GM12878 (cell line): ENCODE measurements at regions not wholly inside any gene's neighbourhood (a gene's known extent, or its start where the extent isn't known, plus 50 kb on each side); places are given as distances from the start of the nearest gene placed in this dataset.
A peak's percentile ranks its signal among the peaks of the same experiment; 100 is the strongest.

Source experiments
- ATAC-seq: fragments of 200-7000 bp; cut with Tn5 transposase; 3 replicates; pipeline ENCODE4 v1.9.1; 2020; ENCODE audit warnings: mild to moderate bottlenecking, moderate library complexity
- BruUV-seq: library from RNA; stranded (reverse); fragments of 400-500 nt; replicated peaks from 2 replicates; lab custom pipeline; 2021; lab: Mats Ljungman, UMichigan
- CTCF ChIA-PET: fragments of 300-600 bp; sonication (Branson Sonifier 250); formaldehyde crosslinking; extraction: SDS; loops from one replicate; lab custom pipeline; 2021; ENCODE audit warnings: inconsistent platforms; lab: Yijun Ruan, JAX
- POLR2A ChIA-PET: fragments of 350-600 bp; formaldehyde crosslinking; extraction: SDS; loops from one replicate; lab custom pipeline; 2021; ENCODE audit warnings: inconsistent platforms; lab: Charles Lee
- RAD21 ChIA-PET: fragments of 300-600 bp; sonication (Branson Sonifier 250); formaldehyde crosslinking; loops from one replicate; lab custom pipeline; 2023; ENCODE audit warnings: antibody characterized with exemption; ENCODE audit not compliant: unreplicated experiment; lab: Charles Lee
- SMC1A ChIA-PET: fragments of 300-600 bp; sonication (Branson Sonifier 250); formaldehyde crosslinking; loops from one replicate; lab custom pipeline; 2023; ENCODE audit not compliant: unreplicated experiment, uncharacterized antibody; lab: Charles Lee
- DNase-seq: peaks from one replicate; pipeline ENCODE4 v3.0.0-alpha.2; 2011; ENCODE audit warnings: low read depth, low spot score
- FAIRE-seq: peaks from 3 replicates; lab custom pipeline; 2011; peaks lifted over from hg19 to GRCh38; lab: Jason Lieb, UNC
- H2AFZ ChIP-seq: 2 replicates; pipeline ENCODE4 v1.6.0; 2011; ENCODE audit warnings: low read depth, low read length, control low read depth; ENCODE audit not compliant: control insufficient read depth
- H3K27ac ChIP-seq: 2 replicates; pipeline ENCODE4 v1.5.1; 2011; ENCODE audit warnings: control low read depth; ENCODE audit not compliant: control insufficient read depth, insufficient read depth
- H3K27me3 ChIP-seq, 2 experiments: replicated peaks in 1 of 2; 2 replicates each; pipeline versions ENCODE4 v1.6.0 to v1.6.1; 2011; ENCODE audit warnings: low read length in 1 of 2; ENCODE audit not compliant: control insufficient read depth in 2 of 2, insufficient read depth in 2 of 2
- H3K36me3 ChIP-seq, 2 experiments: 2 replicates each; pipeline ENCODE4 v1.5.1; 2011; ENCODE audit warnings: low read length in 1 of 2; ENCODE audit not compliant: control insufficient read depth in 2 of 2, insufficient read depth in 2 of 2
- H3K4me1 ChIP-seq: 2 replicates; pipeline ENCODE4 v1.6.1; 2011; ENCODE audit warnings: mild to moderate bottlenecking, low read length, moderate library complexity, mixed read lengths; ENCODE audit not compliant: control insufficient read depth, insufficient read depth
- H3K4me2 ChIP-seq: 2 replicates; pipeline ENCODE4 v1.6.0; 2011; ENCODE audit warnings: control low read depth; ENCODE audit not compliant: control insufficient read depth, insufficient read depth
- H3K4me3 ChIP-seq: fragments of 200-600 bp; sonication (generic); 2 replicates; pipeline ENCODE4 v1.5.1; 2016
- H3K79me2 ChIP-seq: 2 replicates; pipeline ENCODE4 v1.6.0; 2011; ENCODE audit warnings: low read length; ENCODE audit not compliant: control insufficient read depth, insufficient read depth
- H3K9ac ChIP-seq: 2 replicates; pipeline ENCODE4 v1.8.0; 2011; ENCODE audit warnings: low read length, control low read depth, mixed read lengths; ENCODE audit not compliant: control insufficient read depth, insufficient read depth
- H3K9me3 ChIP-seq: replicated peaks from 3 replicates; pipeline ENCODE4 v1.5.1; 2011; ENCODE audit warnings: mild to moderate bottlenecking, low read length; ENCODE audit not compliant: control insufficient read depth, insufficient read depth
- H4K20me1 ChIP-seq: 2 replicates; pipeline ENCODE4 v1.6.0; 2011; ENCODE audit not compliant: control insufficient read depth, insufficient read depth
- BCL11A ChIP-seq: IDR thresholded peaks from 2 replicates; pipeline ENCODE4 v1.6.1; 2011; ENCODE audit warnings: low read depth, low read length
- BHLHE40 ChIP-seq, 2 experiments: fragments of 450-650 bp in 1 of 2; IDR thresholded peaks; 2 replicates each; pipeline ENCODE4 v1.6.1; 2011 to 2017; ENCODE audit warnings: low read depth in 2 of 2, borderline replicate concordance in 1 of 2, improper control_type of control experiment in 1 of 2, low read length in 1 of 2, mild to moderate bottlenecking in 1 of 2
- BRCA1 ChIP-seq: IDR thresholded peaks from 2 replicates; pipeline ENCODE4 v1.6.1; 2011; ENCODE audit warnings: low read depth, low read length, improper control_type of control experiment
- E4F1 ChIP-seq: fragments of 450-650 bp; IDR thresholded peaks from 2 replicates; pipeline ENCODE4 v1.6.1; 2018; ENCODE audit warnings: borderline replicate concordance, mild to moderate bottlenecking; ENCODE audit not compliant: partially characterized antibody
- JUNB ChIP-seq: IDR thresholded peaks from 2 replicates; pipeline ENCODE4 v1.6.1; 2016; ENCODE audit warnings: antibody characterized with exemption, mild to moderate bottlenecking
- MYB ChIP-seq: fragments of 150-350 bp; IDR thresholded peaks from 2 replicates; pipeline ENCODE4 v1.6.1; 2014; ENCODE audit warnings: mild to moderate bottlenecking, low read depth, low read length, borderline replicate concordance
- NFIC ChIP-seq: IDR thresholded peaks from 2 replicates; pipeline ENCODE4 v1.6.1; 2012; ENCODE audit warnings: low read depth, mild to moderate bottlenecking, inconsistent platforms, low read length, moderate library complexity
- SP1 ChIP-seq: IDR thresholded peaks from one replicate; pipeline ENCODE4 v1.6.1; 2011; ENCODE audit warnings: low read depth, low read length
- SRF ChIP-seq, 2 experiments: IDR thresholded peaks; 2 replicates each; pipeline ENCODE4 v1.6.1; 2011; ENCODE audit warnings: low read depth in 2 of 2, low read length in 2 of 2, mild to moderate bottlenecking in 1 of 2, moderate library complexity in 1 of 2
- WRNIP1 ChIP-seq: IDR thresholded peaks from 2 replicates; pipeline ENCODE4 v1.6.1; 2011; ENCODE audit warnings: low read depth, low read length, improper control_type of control experiment, borderline replicate concordance
- WGBS: methylation state at CpG from one replicate; pipeline ENCODE4 v1.1.6; 2016; ENCODE audit warnings: low lambda C conversion rate; ENCODE audit not compliant: insufficient replicate concordance, insufficient coverage; ENCODE audit errors: missing lambda C conversion rate; 5-methylcytosine and 5-hydroxymethylcytosine counted together
- in situ Hi-C: fragments of 300-500 bp; cut with MboI; formaldehyde crosslinking; loops from 9 replicates; pipeline ENCODE4 v1.14.3; 2018; ENCODE audit warnings: mixed read lengths
- intact Hi-C: fragments of 100-400 bp; cut with micrococcal nuclease; formaldehyde crosslinking; loops from one replicate; pipeline ENCODE4 v1.14.2; 2022; ENCODE audit not compliant: unreplicated experiment

GRCh38 chr9:104022083-104022482 is 72.0 kb upstream of the SMC2 start (continued):
- TF ChIP-seq E4F1 (no peak), BHLHE40 (IDR thresholded peaks at IDR 0.05; ENCODE audit: borderline replicate concordance in 1 of 2, low read depth in 2 of 2, low read length in 1 of 2) (no peak), WRNIP1 (no peak), BRCA1 (no peak), SP1 (no peak), SRF (IDR thresholded peaks at IDR 0.05; ENCODE audit: low read depth in 2 of 2, low read length in 2 of 2) (no peak), NFIC (no peak), BCL11A (no peak)
- TF ChIP-seq, all 136 proteins: peak for 0

GRCh38 chr9:104025104-104025503 is 69.0 kb upstream of the SMC2 start:
- ChIA-PET CTCF (no interaction called here), RAD21 (no interaction called here), SMC1A (no interaction called here), POLR2A (no interaction called here)
- no peaks in the 10 kb centered on the region for H3K79me2 ChIP-seq
- no peak overlapping the region for H2AFZ ChIP-seq
- WGBS: 34% methylated on average over 2 of the region's 2 CpGs
- ATAC-seq (no peak), FAIRE-seq (no peak), DNase-seq (no peak)
- no peaks in the 10 kb centered on the region for H4K20me1 ChIP-seq
- no peaks in the 10 kb centered on the region for H3K36me3 ChIP-seq
- in situ Hi-C loops: no loop called here
- H3K27ac ChIP-seq: no peak overlapping the region
- H3K4me2 ChIP-seq: no peak overlapping the region
- no peaks in the 10 kb centered on the region for H3K9me3 ChIP-seq
- no peaks in the 10 kb centered on the region for H3K27me3 ChIP-seq
- no peak overlapping the region for H3K4me3 ChIP-seq
- no peaks in the 10 kb centered on the region for H3K4me1 ChIP-seq
- intact Hi-C loops: no loop called here
- H3K9ac ChIP-seq: no peak overlapping the region
- BruUV-seq: no TSS peak
- TF ChIP-seq MYB (no peak), JUNB (peak; percentile 39; the same call in 1 of the 2 replicates)
